GM12874 (cell line): ENCODE measurements at regions not wholly inside any gene's neighbourhood (a gene's known extent, or its start where the extent isn't known, plus 50 kb on each side); places are given as distances from the start of the nearest gene placed in this dataset.

ENCODE experiments used
- CTCF ChIP-seq: IDR thresholded peaks from 2 replicates; pipeline ENCODE4 v1.5.1; 2011; ENCODE audit warnings: low read depth, mild to moderate bottlenecking, control low read depth, low read length, moderate library complexity; ENCODE audit not compliant: insufficient read depth

GRCh38 chr1:82752046-82752445 is 951.3 kb downstream of the ADGRL2 start:
- TF ChIP-seq CTCF = no peak

GRCh38 chr1:82733645-82734044 is 932.9 kb downstream of the ADGRL2 start:
- no peak for TF ChIP-seq CTCF

GRCh38 chr1:82731216-82731615 is 930.5 kb downstream of the ADGRL2 start:
- TF ChIP-seq CTCF = no peak

- TF ChIP-seq CTCF = no peak
Measured at GRCh38 chr1:82728206-82728605, 927.5 kb downstream of the ADGRL2 start.

GRCh38 chr1:82724246-82724645 is 923.5 kb downstream of the ADGRL2 start:
- no peak for TF ChIP-seq CTCF

- TF ChIP-seq CTCF = no peak
Measured at GRCh38 chr1:82722608-82723007, 921.9 kb downstream of the ADGRL2 start.

GRCh38 chr1:82721702-82722101 is 921.0 kb downstream of the ADGRL2 start:
- TF ChIP-seq CTCF = no peak
